ENCODE measurements at regions not wholly inside any gene's neighbourhood (a gene's known extent, or its start where the extent isn't known, plus 50 kb on each side); places are given as distances from the start of the nearest gene placed in this dataset.
"Not testable (repeated sequence)": the region's sequence is repeated elsewhere in the genome, so short reads cannot be mapped to it uniquely, and the experiment has no call there.

DNA sequence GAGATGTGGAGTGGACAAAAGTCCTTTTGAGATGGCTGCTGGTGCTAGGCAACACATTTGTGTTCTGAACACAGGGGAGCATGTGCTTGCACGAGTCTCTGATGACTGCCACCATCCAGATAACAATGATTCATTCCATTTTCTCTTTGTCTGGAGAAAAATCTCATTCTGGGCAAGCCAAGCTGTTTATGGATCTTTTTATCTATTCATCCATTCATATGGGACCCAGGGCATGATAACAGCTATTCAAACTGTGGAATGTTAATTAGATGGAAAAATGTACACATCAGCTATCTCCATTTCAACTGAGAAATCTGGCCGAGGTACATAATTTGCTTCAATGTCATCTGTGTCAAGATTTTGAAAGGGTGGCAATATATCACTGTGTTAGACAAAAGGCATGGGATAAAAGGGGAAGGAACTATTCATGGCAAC, 117.5 kb upstream of the ZBED5 start:
- TF ChIP-seq HDGF (IDR thresholded peaks at IDR 0.05; ENCODE audit: borderline replicate concordance), result no peak
- no peak for TF ChIP-seq TARDBP (IDR thresholded peaks at IDR 0.05)
- TF ChIP-seq, protein P1, sequence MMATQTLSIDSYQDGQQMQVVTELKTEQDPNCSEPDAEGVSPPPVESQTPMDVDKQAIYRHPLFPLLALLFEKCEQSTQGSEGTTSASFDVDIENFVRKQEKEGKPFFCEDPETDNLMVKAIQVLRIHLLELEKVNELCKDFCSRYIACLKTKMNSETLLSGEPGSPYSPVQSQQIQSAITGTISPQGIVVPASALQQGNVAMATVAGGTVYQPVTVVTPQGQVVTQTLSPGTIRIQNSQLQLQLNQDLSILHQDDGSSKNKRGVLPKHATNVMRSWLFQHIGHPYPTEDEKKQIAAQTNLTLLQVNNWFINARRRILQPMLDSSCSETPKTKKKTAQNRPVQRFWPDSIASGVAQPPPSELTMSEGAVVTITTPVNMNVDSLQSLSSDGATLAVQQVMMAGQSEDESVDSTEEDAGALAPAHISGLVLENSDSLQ (IDR thresholded peaks at IDR 0.05), result no peak
- TF ChIP-seq ZNF384 (IDR thresholded peaks at IDR 0.05), result no peak
- no peak for TF ChIP-seq BHLHE40 (IDR thresholded peaks at IDR 0.05; ENCODE audit: borderline replicate concordance)
- TF ChIP-seq L3MBTL2 (conservative IDR thresholded peaks at IDR 0.05), result no peak
- no peak for TF ChIP-seq CTBP1 (IDR thresholded peaks at IDR 0.05; ENCODE audit: borderline replicate concordance)
- TF ChIP-seq FOXA1 (IDR thresholded peaks at IDR 0.05), result no peak
- no peak for TF ChIP-seq FOXM1 (IDR thresholded peaks at IDR 0.05; ENCODE audit: borderline replicate concordance)
- TF ChIP-seq SP1 (IDR thresholded peaks at IDR 0.05), result no peak
- no peak for TF ChIP-seq SUZ12 (IDR thresholded peaks at IDR 0.05)
- TF ChIP-seq ARNT (IDR thresholded peaks at IDR 0.05), result no peak
- no peak for DNase-seq (ENCODE audit: extremely low spot score)
- POLR2A ChIA-PET, result no interaction called here
- CTCF ChIA-PET, result interaction anchor here (0.6 kb wide), 1 partner anchor 9 kb away, joined by 3 read pairs; no protein-coding TSS in a partner anchor

DNA sequence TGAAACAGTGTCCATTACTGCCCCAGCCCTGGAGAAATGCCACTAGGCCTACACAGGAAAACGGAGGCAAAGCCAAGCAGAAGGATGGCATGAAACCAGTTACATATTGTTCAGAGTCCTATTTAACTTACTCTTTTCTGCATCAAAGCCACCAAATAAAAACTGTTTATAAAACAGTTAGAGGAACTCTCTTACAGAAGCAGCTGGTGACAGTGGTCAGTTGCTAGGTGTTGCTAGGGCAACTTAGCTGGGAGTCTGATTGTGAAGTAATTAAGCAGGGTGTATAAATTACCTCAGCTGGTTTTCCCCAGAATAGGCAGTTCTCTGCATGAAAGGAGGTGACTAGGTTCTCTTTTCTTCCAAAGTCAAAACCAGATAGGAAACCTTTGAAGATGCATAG, 115.6 kb upstream of the ZBED5 start:
- POLR2A ChIA-PET, result no interaction called here
- TF ChIP-seq L3MBTL2 (conservative IDR thresholded peaks at IDR 0.05) (no peak), SUZ12 (IDR thresholded peaks at IDR 0.05) (no peak), CTBP1 (IDR thresholded peaks at IDR 0.05; ENCODE audit: borderline replicate concordance) (no peak), BHLHE40 (IDR thresholded peaks at IDR 0.05; ENCODE audit: borderline replicate concordance) (no peak), ARNT (IDR thresholded peaks at IDR 0.05) (no peak)
- no peak for DNase-seq (ENCODE audit: extremely low spot score)
- CTCF ChIA-PET, result no interaction called here

DNA sequence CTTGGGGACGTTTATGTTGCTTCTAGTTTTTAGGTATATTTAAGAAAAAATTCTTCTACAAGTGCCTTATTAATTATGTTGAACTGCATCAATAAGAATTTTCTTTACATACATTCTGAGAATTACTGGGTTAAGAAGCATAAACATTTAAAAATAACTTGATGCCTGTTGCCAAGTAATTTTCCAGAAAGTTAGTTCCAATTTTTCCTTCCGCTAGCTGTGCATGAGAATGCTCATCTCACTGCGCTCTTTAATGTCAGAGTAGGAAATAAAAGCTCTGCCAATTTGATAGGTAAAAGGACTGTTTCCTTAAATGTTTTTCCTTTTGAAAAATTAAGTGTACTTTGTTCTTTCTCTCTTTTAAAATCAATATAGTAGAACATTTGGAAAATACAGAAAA, 113.1 kb upstream of the ZBED5 start:
- POLR2A ChIA-PET, result no interaction called here
- no peak for DNase-seq (ENCODE audit: extremely low spot score)
- CTCF ChIA-PET, result interaction anchor here (1.1 kb wide), 1 partner anchor 57 kb away, joined by 5 read pairs; no protein-coding TSS in a partner anchor
- no peak for TF ChIP-seq TARDBP (IDR thresholded peaks at IDR 0.05)
- TF ChIP-seq CTBP1 (IDR thresholded peaks at IDR 0.05; ENCODE audit: borderline replicate concordance), result no peak
- TF ChIP-seq BHLHE40 (IDR thresholded peaks at IDR 0.05; ENCODE audit: borderline replicate concordance), result no peak
- no peak for TF ChIP-seq ELF4 (IDR thresholded peaks at IDR 0.05)
- TF ChIP-seq L3MBTL2 (conservative IDR thresholded peaks at IDR 0.05), result no peak
- TF ChIP-seq SP1 (IDR thresholded peaks at IDR 0.05), result no peak
- TF ChIP-seq ZNF384 (IDR thresholded peaks at IDR 0.05), result no peak

DNA sequence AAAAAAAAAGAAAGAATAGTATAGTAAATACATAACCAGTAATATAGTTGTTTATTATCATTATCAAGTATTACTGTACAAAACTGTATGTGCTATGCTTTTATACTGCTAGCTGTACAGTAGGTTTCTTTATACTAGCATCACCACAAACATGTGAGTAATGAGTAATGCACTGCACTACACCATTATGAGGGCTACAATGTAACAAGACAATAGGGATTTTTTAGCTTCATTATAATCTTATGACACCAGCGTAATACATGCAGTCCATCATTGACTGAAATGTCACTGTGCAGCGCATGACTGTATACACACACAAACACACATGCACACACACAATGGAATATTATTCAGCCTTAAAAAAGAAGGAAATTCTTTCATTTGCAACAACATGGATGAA, 111.5 kb upstream of the ZBED5 start:
- ChIA-PET CTCF (no interaction called here), POLR2A (no interaction called here)
- no peak for DNase-seq (ENCODE audit: extremely low spot score)
- TF ChIP-seq SUZ12 (IDR thresholded peaks at IDR 0.05) (no peak), HDGF (IDR thresholded peaks at IDR 0.05; ENCODE audit: borderline replicate concordance) (no peak), ELF4 (IDR thresholded peaks at IDR 0.05) (no peak), NFRKB (IDR thresholded peaks at IDR 0.05) (no peak), BHLHE40 (IDR thresholded peaks at IDR 0.05; ENCODE audit: borderline replicate concordance) (no peak), ZNF384 (IDR thresholded peaks at IDR 0.05) (no peak), FOXA1 (IDR thresholded peaks at IDR 0.05) (no peak), FOXK2 (IDR thresholded peaks at IDR 0.05) (no peak), SP1 (IDR thresholded peaks at IDR 0.05) (no peak), ARNT (IDR thresholded peaks at IDR 0.05) (no peak), L3MBTL2 (conservative IDR thresholded peaks at IDR 0.05) (no peak), FOXM1 (IDR thresholded peaks at IDR 0.05; ENCODE audit: borderline replicate concordance) (no peak), TARDBP (IDR thresholded peaks at IDR 0.05) (no peak), CTBP1 (IDR thresholded peaks at IDR 0.05; ENCODE audit: borderline replicate concordance) (no peak), LEF1 (IDR thresholded peaks at IDR 0.05; ENCODE audit: borderline replicate concordance) (no peak)
- TF ChIP-seq, protein P1 (IDR thresholded peaks at IDR 0.05), result no peak

DNA sequence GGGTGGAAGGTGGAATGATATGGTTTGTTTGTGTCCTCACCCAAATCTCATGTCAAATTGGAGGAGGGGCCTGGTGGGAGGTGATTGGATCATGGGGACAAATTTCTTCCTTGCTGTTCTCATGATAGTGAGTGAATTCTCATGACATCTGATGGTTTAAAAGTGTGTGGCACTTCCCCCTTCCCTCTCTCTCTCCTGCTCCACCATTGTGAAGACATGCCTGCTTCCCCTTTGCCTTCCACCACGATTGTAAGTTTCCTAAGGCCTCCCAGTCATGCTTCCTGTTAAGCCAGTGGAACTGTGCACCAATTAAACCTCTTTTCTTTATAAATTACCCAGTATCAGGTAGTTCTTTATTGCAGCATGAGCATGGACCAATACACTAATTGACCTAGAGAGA, 99.0 kb upstream of the ZBED5 start:
- POLR2A ChIA-PET; CTCF ChIA-PET; DNase-seq (ENCODE audit: extremely low spot score): not testable (repeated sequence)

- TF ChIP-seq NFRKB (IDR thresholded peaks at IDR 0.05), result no peak
- no peak for TF ChIP-seq ELF4 (IDR thresholded peaks at IDR 0.05)
- TF ChIP-seq SP1 (IDR thresholded peaks at IDR 0.05), result no peak
- TF ChIP-seq LEF1 (IDR thresholded peaks at IDR 0.05; ENCODE audit: borderline replicate concordance), result no peak
- TF ChIP-seq SUZ12 (IDR thresholded peaks at IDR 0.05), result no peak
- no peak for TF ChIP-seq L3MBTL2 (conservative IDR thresholded peaks at IDR 0.05)
- TF ChIP-seq CTBP1 (IDR thresholded peaks at IDR 0.05; ENCODE audit: borderline replicate concordance), result no peak
- no peak for TF ChIP-seq BHLHE40 (IDR thresholded peaks at IDR 0.05; ENCODE audit: borderline replicate concordance)
- TF ChIP-seq TARDBP (IDR thresholded peaks at IDR 0.05), result no peak
- ChIA-PET CTCF (no interaction called here), POLR2A (no interaction called here)
- no peak for DNase-seq (ENCODE audit: extremely low spot score)
Observed at GRCh38 chr11:10955616-10956015, 97.8 kb upstream of the ZBED5 start.

GRCh38 chr11:10954184-10954583, 96.3 kb upstream of the ZBED5 start:
- CTCF ChIA-PET, result no interaction called here
- TF ChIP-seq CTBP1 (IDR thresholded peaks at IDR 0.05; ENCODE audit: borderline replicate concordance), result no peak
- no peak for TF ChIP-seq ARNT (IDR thresholded peaks at IDR 0.05)
- no peak for TF ChIP-seq FOXA1 (IDR thresholded peaks at IDR 0.05)
- TF ChIP-seq SUZ12 (IDR thresholded peaks at IDR 0.05), result no peak
- TF ChIP-seq LEF1 (IDR thresholded peaks at IDR 0.05; ENCODE audit: borderline replicate concordance), result no peak
- no peak for TF ChIP-seq TARDBP (IDR thresholded peaks at IDR 0.05)
- TF ChIP-seq ELF4 (IDR thresholded peaks at IDR 0.05), result no peak
- TF ChIP-seq, protein P1 (IDR thresholded peaks at IDR 0.05), result no peak
- TF ChIP-seq FOXK2 (IDR thresholded peaks at IDR 0.05), result no peak
- TF ChIP-seq SP1 (IDR thresholded peaks at IDR 0.05), result no peak
- no peak for TF ChIP-seq FOXM1 (IDR thresholded peaks at IDR 0.05; ENCODE audit: borderline replicate concordance)
- TF ChIP-seq NFRKB (IDR thresholded peaks at IDR 0.05), result no peak
- no peak for TF ChIP-seq ZNF384 (IDR thresholded peaks at IDR 0.05)
- TF ChIP-seq BHLHE40 (IDR thresholded peaks at IDR 0.05; ENCODE audit: borderline replicate concordance), result no peak
- POLR2A ChIA-PET, result no interaction called here
- DNase-seq (ENCODE audit: extremely low spot score), result no peak
